ENCODE measurements at regions not wholly inside any gene's neighbourhood (a gene's known extent, or its start where the extent isn't known, plus 50 kb on each side); places are given as distances from the start of the nearest gene placed in this dataset.

GRCh38 chr11:70501051-70501901 lies 102.9 kb downstream of the CTTN start:
- no peak for DNase-seq (ENCODE audit: low read depth in 3 of 3)

- DNase-seq (ENCODE audit: low read depth in 3 of 3) = no peak
Observed at GRCh38 chr11:70501933-70502540, 103.7 kb downstream of the CTTN start.

- no peak for DNase-seq (ENCODE audit: low read depth in 3 of 3)
Observed at GRCh38 chr11:70502677-70503467, 104.5 kb downstream of the CTTN start.

GRCh38 chr11:70503468-70504221 lies 105.3 kb downstream of the CTTN start:
- no peak for DNase-seq (ENCODE audit: low read depth in 3 of 3)

- no peak for DNase-seq (ENCODE audit: low read depth in 3 of 3)
Observed at GRCh38 chr11:70504246-70505020, 106.1 kb downstream of the CTTN start.

GRCh38 chr11:70505331-70505731 lies 107.0 kb downstream of the CTTN start:
- no peak for DNase-seq (ENCODE audit: low read depth in 3 of 3)

GRCh38 chr11:70505761-70506657 lies 107.7 kb downstream of the CTTN start:
- no peak for DNase-seq (ENCODE audit: low read depth in 3 of 3)

GRCh38 chr11:70506658-70506970 lies 108.3 kb downstream of the CTTN start:
- DNase-seq (ENCODE audit: low read depth in 3 of 3) = no peak

- no peak for DNase-seq (ENCODE audit: low read depth in 3 of 3)
Observed at GRCh38 chr11:70506986-70507385, 108.7 kb downstream of the CTTN start.

GRCh38 chr11:70507466-70508230 lies 109.3 kb downstream of the CTTN start:
- no peak for DNase-seq (ENCODE audit: low read depth in 3 of 3)

- DNase-seq (ENCODE audit: low read depth in 3 of 3) = no peak
Observed at GRCh38 chr11:70508231-70508480, 109.8 kb downstream of the CTTN start.

GRCh38 chr11:70509476-70509875 lies 111.1 kb downstream of the CTTN start:
- DNase-seq (ENCODE audit: low read depth in 3 of 3) = no peak

GRCh38 chr11:70510106-70510505 lies 111.8 kb downstream of the CTTN start:
- no peak for DNase-seq (ENCODE audit: low read depth in 3 of 3)

GRCh38 chr11:70510571-70510970 lies 112.2 kb downstream of the CTTN start:
- DNase-seq (ENCODE audit: low read depth in 3 of 3) = no peak

GRCh38 chr11:70511345-70511744 lies 113.0 kb downstream of the CTTN start:
- no peak for DNase-seq (ENCODE audit: low read depth in 3 of 3)

GRCh38 chr11:70512716-70513115 lies 114.4 kb downstream of the CTTN start:
- DNase-seq (ENCODE audit: low read depth in 3 of 3) = no peak

GRCh38 chr11:70517203-70517602 lies 118.9 kb downstream of the CTTN start:
- DNase-seq (ENCODE audit: low read depth in 3 of 3) = no peak

- no peak for DNase-seq (ENCODE audit: low read depth in 3 of 3)
Observed at GRCh38 chr11:70517988-70518907, 119.9 kb downstream of the CTTN start.

- DNase-seq (ENCODE audit: low read depth in 3 of 3) = no peak
Observed at GRCh38 chr11:70519117-70519516, 120.8 kb downstream of the CTTN start.
